SK-N-SH (cell line): ENCODE measurements at regions not wholly inside any gene's neighbourhood (a gene's known extent, or its start where the extent isn't known, plus 50 kb on each side); places are given as distances from the start of the nearest gene placed in this dataset.

Experiments
- CTCF ChIP-seq: fragments of 200-600 bp; sonication (generic); IDR thresholded peaks from 2 replicates; pipeline ENCODE4 v1.6.1; 2017; ENCODE audit warnings: antibody characterized with exemption, mild to moderate bottlenecking, moderate library complexity
- ELF1 ChIP-seq: IDR thresholded peaks from 2 replicates; pipeline ENCODE4 v1.4.0; 2012
- FOSL2 ChIP-seq: IDR thresholded peaks from 2 replicates; pipeline ENCODE4 v1.4.0; 2012; ENCODE audit warnings: low read depth, mild to moderate bottlenecking, moderate library complexity, borderline replicate concordance
- FOXM1 ChIP-seq: IDR thresholded peaks from 2 replicates; pipeline ENCODE4 v1.4.0; 2012; ENCODE audit warnings: low read depth, mild to moderate bottlenecking
- MAX ChIP-seq: IDR thresholded peaks from 2 replicates; pipeline ENCODE4 v1.4.0; 2012; ENCODE audit warnings: low read depth
- POLR2AphosphoS5 ChIP-seq: IDR thresholded peaks from 2 replicates; pipeline ENCODE4 v1.6.1; 2012; ENCODE audit warnings: low read depth, low read length
- REST ChIP-seq: IDR thresholded peaks from 2 replicates; pipeline ENCODE4 v1.6.1; 2012; ENCODE audit warnings: mild to moderate bottlenecking, low read depth, low read length, moderate library complexity
- SMC3 ChIP-seq: IDR thresholded peaks from 2 replicates; pipeline ENCODE4 v1.6.1; 2012; ENCODE audit warnings: low read depth, low read length, improper control_type of control experiment
- TAF1 ChIP-seq: IDR thresholded peaks from 2 replicates; pipeline ENCODE4 v1.6.1; 2012; ENCODE audit warnings: low read depth, mild to moderate bottlenecking, low read length, moderate library complexity, borderline replicate concordance

- TF ChIP-seq CTCF (no peak), REST (no peak), POLR2AphosphoS5 (no peak), SMC3 (no peak), FOXM1 (no peak), MAX (no peak), FOSL2 (no peak), TAF1 (no peak), ELF1 (no peak)
Observed at GRCh38 chr2:14424478-14425390, 207.8 kb upstream of the LRATD1 start.
